A673 (cell line): ENCODE measurements at regions not wholly inside any gene's neighbourhood (a gene's known extent, or its start where the extent isn't known, plus 50 kb on each side); places are given as distances from the start of the nearest gene placed in this dataset.

Experiments used
- CTCF ChIP-seq: fragments of 300-800, 200-600 bp; sonication (generic); conservative IDR thresholded peaks from 2 replicates; pipeline ENCODE4 v1.5.1; 2017; ENCODE audit warnings: low read depth, mild to moderate bottlenecking, antibody characterized with exemption, low read length, moderate library complexity, mixed read lengths
- EZH2 ChIP-seq: fragments of 200-600 bp; sonication (generic); IDR thresholded peaks from 2 replicates; pipeline ENCODE4 v1.6.1; 2017; ENCODE audit warnings: borderline replicate concordance, low read depth, mild to moderate bottlenecking, mixed read lengths, antibody characterized with exemption, low read length; ENCODE audit not compliant: poor library complexity, severe bottlenecking

DNA sequence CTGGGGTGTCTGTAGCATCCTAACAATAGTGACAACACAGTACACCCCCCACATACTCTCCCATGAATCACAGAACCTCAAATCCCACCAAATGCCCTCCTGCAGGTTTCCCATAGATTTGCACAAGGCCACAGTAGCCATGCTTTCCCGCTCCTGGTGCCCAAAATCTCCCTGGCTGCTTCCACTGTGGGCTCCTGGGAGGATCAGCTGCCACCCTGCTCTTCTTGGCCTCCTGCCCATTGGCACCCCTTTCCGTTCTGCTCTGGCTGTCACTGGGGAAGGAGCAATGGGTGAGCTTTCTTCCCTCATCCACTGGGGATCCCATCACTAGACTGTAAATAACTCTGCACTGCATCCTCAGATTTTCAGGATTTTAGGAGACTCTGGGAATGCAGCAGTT, 92.1 kb upstream of the SLC24A5 start:
- TF ChIP-seq EZH2 (no peak), CTCF (no peak)
